ENCODE measurements at regions not wholly inside any gene's neighbourhood (a gene's known extent, or its start where the extent isn't known, plus 50 kb on each side); places are given as distances from the start of the nearest gene placed in this dataset.
"Not testable (repeated sequence)": the region's sequence is repeated elsewhere in the genome, so short reads cannot be mapped to it uniquely, and the experiment has no call there.

DNA sequence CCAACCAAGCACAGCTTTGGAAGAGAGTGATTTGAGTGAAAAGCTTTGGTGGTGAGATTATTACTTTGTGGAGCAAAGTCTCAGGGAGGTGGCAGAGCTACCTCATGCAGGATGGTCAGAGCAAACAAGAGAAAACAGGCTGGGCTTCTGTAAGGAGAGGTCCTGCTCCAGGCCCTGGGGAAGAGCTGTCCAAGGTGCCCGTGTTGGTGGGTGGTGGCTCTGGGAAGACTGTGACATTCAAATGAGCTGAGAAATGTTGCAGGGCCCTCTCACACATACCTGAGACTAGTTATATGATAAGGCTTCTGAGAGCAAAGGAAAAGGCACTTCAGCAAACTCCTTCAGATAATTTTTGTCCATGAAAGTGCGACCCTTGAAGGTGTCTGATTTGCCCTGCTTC lies 205.5 kb upstream of the SOX21 start:
- no peak overlapping the region for H3K4me3 ChIP-seq (ENCODE audit: low read depth, low read length)
- no peak for DNase-seq (ENCODE audit: low read depth)

DNA sequence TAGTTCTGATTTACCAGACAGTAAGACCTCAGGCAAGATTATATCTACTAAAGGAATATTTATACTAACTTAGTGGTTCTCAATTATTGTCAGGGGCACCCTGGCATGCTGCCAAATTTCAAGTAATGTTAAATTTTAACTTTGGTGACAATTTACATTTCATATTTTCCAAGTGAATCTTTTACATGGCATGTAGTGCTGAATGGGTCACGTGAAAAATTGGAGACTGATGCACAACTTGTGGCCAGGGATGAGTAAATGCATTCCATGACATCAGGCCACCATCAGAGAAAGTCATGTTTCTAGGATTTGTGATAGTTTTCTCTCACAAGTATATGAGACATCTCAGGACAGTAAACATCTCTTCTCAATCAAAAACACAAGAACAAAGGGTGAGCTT lies 202.6 kb upstream of the SOX21 start:
- no peak for DNase-seq (ENCODE audit: low read depth)
- no peak overlapping the region for H3K4me3 ChIP-seq (ENCODE audit: low read depth, low read length)

DNA sequence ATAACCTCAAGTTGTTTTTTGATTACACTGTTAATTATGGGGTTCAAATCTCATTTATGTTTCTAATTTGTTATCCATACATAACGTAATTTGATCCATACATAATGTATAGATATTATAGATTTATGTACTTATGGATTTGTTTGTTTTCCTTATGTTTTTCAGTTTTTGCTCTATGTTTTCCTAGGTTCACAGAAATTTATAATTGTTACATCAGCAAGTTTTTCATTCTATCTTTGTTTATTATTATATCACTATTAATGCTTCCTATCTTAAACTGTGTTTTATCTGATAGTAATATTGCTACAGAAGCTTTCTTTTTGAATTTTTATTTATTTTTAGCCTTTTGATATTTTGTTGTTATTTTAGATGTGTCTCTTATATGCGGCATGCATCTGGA lies 194.3 kb upstream of the SOX21 start:
- no peak for DNase-seq (ENCODE audit: low read depth)
- no peak overlapping the region for H3K4me3 ChIP-seq (ENCODE audit: low read depth, low read length)

DNA sequence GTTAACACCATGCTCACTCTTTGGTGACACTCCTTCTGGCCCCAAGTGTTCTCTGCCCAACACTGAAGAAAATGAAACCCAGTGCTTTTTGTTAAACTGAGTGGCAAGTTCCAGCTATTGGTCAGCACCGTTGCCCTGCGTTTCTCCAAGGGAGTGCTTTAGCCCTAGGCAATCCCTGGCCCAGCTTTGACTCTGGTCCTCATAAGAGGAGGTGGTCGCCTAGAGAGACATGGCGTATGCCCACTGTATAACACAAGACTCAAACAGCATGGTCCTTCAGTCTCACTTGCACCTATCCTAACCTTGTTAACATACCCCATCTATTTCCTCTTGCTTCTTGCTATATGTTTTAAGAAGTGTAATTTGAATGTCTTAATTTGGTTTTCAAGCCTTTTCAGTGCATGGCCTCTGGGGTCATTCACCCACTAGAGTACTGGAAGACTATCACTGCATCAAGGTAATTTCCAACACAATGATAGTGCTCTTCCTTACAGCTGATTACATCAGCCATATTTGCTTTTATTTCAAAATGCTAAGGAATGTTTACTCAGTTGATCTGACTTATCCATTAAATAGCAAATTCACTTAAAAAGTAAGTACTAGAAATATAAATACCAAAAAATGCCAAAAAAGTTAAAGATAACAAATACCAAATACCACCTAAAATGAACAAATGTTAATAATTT lies 190.5 kb upstream of the SOX21 start:
- H3K4me3 ChIP-seq (ENCODE audit: low read depth, low read length) = no peak overlapping the region
- DNase-seq (ENCODE audit: low read depth) = no peak

DNA sequence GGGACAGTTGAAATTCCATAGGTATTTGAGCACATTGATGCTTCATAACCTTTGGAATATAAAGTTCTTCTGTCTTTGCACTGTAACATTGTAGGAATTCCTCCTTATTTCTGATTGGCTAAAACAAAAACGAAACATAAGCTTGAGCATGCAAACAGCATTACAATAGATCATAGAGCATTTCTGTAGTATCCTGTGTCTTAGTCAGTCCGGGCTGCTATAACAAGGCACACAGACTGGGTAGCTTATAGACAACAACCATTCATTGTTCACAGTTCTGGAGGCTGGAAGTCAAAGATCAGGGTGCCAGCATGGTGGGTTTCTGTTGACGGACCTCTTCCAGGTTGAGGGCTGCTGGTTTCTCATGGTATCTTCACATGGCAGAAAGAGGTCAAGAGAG lies 188.7 kb upstream of the SOX21 start:
- DNase-seq (ENCODE audit: low read depth) = no peak
- no peak overlapping the region for H3K4me3 ChIP-seq (ENCODE audit: low read depth, low read length)

DNA sequence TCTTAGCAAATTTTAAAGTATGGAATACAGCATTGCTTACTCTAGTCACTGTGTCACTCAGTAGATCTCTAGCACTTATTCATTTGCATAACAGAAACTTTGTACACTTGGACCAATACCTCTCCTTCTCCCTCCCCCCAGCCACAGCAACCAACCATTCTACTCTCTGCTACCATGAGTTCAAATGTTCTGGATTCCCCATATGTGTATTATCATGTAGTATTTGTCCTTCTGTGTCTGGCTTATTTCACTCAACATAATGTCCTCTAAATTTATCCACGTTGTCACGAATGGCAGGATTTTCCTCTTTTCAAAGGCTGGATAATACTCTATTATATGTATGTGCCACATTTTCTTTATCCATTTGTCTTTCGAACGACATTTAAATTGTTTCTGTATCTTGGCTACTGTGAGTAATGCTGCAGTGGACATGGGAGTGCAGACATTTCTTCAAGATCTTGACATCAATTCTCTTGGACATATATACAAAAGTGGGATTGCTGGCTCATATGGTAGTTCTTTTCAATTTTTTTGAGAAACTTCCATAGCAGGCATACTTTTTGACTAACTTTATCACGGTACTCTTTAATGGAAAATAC lies 184.5 kb upstream of the SOX21 start:
- H3K4me3 ChIP-seq (ENCODE audit: low read depth, low read length) = no peak overlapping the region
- no peak for DNase-seq (ENCODE audit: low read depth)

DNA sequence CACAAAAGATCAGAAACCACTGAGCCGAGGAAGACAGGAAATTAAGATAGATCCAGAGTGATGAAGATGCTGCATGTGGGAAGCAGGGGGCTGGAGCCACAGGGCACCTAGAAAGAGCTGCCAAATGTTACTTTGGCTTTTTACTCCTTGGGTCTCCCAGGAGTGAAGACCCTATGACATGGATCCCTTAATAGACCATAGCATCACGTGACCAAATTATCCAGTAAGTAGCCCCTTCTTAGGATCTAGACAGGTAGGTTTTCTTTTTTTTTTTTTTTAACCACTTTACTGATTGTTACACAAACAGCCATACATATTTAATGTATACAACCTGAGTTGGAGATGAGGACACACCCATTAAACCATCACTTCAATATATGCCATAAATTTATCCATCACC lies 183.9 kb upstream of the SOX21 start:
- no peak overlapping the region for H3K4me3 ChIP-seq (ENCODE audit: low read depth, low read length)
- no peak for DNase-seq (ENCODE audit: low read depth)

DNA sequence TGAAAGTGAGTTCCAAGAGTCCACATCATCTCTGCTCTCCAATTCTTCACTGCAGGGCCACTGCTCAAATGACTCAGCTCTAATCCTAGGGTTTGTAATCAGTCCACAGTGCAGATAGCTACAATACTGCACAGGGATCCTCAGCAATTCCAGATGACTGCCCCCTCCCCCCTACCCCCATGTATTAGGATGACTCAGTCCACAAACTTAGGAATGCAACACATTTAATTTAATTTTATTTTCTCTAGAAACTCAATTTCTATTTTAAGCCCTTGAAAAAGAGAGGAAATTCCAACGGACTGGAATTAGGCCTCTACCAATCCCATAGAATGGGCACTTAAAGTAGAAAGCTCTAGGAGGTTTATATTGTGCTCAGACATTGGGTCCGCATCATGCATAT lies 173.8 kb upstream of the SOX21 start:
- no peak for DNase-seq (ENCODE audit: low read depth)
- H3K4me3 ChIP-seq (ENCODE audit: low read depth, low read length) = no peak overlapping the region

DNA sequence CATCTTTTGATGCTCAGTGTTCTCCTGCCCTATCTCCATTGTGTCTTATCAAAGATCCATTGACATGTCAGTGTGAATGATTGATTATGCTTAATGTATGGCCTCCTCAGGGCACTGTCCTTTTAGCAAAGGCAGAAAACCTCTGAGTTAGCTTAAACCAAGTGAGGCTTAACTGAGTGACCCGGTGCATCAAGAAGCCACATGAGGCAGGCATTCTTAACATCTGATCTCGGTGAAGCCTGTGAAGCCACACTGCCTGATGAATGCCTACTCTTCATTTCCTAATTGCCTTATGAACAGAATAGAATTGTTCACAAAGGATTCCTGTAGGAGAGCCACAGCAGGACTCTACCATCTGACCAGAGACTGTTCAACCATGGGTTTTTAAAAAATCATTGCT lies 168.1 kb upstream of the SOX21 start:
- no peak overlapping the region for H3K4me3 ChIP-seq (ENCODE audit: low read depth, low read length)
- DNase-seq (ENCODE audit: low read depth) = no peak

DNA sequence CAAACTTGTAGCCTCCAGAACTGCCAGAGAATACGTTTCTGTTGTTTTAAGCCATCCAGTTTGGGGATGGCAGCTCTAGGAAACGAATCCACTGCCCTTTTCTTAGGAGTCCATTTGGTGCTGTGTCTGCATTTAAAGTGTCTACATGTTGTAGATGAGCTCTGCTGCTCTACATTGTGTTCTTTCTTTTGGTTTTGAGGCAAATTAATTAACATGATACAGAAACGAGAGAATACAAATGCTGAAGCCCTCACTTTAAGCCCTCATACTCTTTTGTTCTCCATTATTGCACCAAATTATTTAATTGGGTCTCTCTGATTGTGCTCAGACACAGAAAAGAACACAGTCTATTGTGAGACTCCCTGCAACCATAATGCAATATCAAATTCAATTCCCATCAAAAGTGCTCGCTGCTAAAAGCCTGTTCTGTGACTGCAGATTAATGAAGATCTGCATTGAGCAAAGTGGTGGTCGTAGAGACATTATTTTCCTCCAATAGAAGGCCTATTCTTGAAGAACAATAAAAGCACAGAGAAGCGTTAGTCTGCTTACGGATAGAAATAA lies 166.3 kb upstream of the SOX21 start:
- no peak for DNase-seq (ENCODE audit: low read depth)
- no peak overlapping the region for H3K4me3 ChIP-seq (ENCODE audit: low read depth, low read length)

DNA sequence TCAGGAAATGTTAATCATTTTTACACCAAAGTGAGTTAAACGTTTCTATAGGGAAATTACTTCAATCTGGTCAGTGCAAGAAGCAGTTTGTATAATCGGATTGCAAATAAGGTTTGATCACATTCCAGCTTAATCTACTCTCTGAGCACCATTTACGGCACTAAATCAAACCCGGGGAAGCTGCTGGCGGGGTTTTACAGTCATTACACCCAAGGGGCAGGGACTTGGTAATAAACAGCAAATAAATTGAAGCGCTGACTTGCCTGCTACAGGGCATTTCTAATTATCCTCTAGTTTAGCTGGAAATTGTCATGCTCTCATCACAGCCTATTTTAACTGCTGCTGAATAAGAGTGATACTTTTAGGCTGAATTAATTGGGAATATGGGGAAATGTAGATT lies 152.1 kb upstream of the SOX21 start:
- DNase-seq (ENCODE audit: low read depth) = no peak
- H3K4me3 ChIP-seq (ENCODE audit: low read depth, low read length) = no peak overlapping the region

DNA sequence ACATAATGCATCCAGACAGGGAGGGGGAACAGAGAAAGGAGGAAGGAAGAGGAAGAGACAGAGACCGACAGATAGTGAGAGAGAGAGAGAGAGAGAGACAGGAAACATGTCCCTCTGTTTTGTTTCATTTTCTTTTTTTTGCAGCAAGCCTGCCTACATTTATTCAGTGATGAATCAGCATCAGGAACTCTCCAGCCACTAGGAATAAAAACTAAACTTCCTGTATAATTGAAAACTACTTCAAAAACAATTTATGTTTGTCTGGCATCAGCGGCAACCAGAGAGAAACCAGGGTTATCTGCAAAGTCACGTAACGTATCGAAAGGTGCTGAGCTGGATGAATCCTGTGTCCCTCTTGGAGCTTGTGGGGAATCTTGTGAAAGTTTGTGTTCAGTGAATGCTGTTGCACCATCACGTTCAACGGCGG lies 148.6 kb upstream of the SOX21 start:
- peak overlapping the region; percentile 28 for H3K4me3 ChIP-seq (ENCODE audit: low read depth, low read length)
- DNase-seq (ENCODE audit: low read depth) = no peak

DNA sequence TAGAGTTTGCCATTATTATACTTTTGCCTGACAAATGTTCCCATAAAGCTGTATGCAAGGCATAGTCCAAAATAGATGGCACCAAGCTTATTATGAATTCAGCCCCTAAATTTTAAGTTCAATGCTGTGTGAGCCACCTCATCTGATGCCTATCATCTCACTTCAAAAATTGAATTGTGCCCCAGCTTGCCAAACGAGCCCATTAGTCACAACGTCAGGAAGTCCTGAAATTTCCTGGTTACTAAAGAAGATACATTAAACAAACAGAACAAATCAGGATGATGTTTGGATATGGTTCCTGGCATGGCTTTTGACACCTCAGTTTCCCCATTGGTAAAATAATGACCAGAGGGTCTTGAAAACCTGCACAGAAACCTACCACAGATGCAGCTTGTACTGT lies 147.5 kb upstream of the SOX21 start:
- H3K4me3 ChIP-seq (ENCODE audit: low read depth, low read length) = no peak overlapping the region

DNA sequence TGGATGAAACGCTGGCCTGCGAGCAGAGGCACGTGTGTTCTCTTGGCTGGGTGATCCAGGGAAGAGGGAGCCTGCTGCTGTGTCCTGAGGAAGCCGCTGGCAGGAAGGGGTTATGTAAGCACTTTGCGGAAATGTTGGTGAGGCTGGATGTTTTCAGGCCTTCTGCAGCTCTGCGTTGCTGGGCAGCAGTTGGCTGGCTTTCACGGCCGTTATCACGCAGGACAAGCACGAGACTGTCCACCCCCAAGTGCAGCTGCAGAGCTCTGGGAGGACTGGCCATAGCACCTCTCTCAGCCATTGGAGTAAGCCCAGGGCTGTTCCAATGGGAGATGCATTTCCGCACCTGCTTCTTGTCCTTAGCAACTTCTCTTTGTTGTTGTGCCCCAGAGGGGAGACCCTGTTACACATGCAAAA lies 146.9 kb upstream of the SOX21 start:
- no peak for DNase-seq (ENCODE audit: low read depth)
- H3K4me3 ChIP-seq (ENCODE audit: low read depth, low read length) = no peak overlapping the region

More for the DNA sequence above, 147.5 kb upstream of the SOX21 start:
- no peak for DNase-seq (ENCODE audit: low read depth)

DNA sequence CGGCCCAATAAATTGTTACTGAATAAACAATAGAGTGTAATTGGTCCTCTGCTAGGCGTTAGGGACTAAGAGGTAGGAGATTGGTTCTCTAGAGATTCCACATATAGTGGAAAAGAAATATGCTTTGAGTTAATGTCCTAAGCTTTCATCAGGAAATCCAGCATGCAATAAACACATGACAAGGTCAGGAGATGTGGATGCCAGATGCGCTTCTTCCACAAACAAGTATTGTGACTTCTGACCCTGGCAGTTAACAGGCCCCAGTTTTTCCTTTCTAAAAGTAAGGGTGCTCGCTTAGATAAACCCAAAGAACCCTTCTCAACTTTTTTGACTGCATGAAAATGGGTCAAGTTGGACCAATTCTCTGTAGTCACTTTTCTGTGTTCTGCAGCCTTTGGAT lies 146.5 kb upstream of the SOX21 start:
- no peak for DNase-seq (ENCODE audit: low read depth)
- no peak overlapping the region for H3K4me3 ChIP-seq (ENCODE audit: low read depth, low read length)

DNA sequence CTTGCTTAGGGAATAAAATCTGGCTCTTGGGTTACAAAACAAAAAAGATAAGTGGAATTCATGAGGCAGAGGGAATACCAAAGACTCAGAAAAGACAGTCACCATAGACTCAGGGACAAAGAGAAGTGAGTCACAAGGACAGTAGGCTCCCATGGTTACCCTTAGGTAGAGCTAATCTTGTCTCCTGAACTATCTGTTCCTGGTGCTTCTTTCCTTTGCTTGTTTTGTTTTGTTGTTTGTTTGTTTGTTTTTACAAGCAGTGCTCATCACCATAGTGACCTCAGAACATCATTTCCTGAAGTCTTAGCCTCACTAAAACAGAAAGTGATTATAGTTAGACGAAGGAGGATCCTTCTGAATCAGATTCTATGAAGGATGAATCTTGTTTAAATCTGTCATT lies 142.3 kb upstream of the SOX21 start:
- no peak for DNase-seq (ENCODE audit: low read depth)
- no peak overlapping the region for H3K4me3 ChIP-seq (ENCODE audit: low read depth, low read length)

DNA sequence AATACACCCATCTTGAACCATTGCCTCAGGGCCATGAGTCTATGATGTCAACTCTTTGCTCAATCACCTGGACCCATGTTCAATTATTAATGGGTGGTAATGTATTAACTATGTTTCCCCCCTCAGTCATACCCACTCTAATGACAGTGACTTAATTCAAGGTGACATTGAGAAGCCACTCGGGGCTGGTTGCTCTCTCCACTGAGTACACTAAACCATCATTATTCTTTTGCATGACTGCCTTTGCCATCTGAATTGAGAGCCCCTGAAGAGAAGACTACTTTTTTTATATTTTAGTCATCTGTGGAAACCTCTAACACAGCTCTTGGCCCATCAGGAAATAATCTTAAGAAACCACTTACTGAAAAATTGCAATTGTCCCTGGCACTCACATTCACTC lies 139.2 kb upstream of the SOX21 start:
- H3K4me3 ChIP-seq (ENCODE audit: low read depth, low read length) = no peak overlapping the region

DNA sequence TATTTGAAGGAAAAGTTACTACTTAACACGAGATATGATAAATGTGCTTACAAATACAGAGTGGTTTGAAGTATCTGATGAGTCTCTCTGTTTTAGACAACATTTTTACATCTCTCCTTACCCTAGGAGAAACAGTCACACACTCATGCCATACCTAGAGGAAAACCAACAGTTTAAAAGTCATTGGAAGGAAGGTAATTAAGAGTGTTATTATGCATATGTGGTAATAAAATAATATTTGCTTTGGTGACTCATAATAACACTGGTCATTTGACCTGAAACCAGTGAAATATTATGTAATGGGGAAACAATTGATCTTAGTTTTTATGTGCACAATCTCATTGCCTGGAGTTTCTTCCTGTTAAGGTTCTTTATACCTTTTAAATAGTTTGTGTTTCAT lies 136.9 kb upstream of the SOX21 start:
- DNase-seq (ENCODE audit: low read depth) = no peak
- H3K4me3 ChIP-seq (ENCODE audit: low read depth, low read length) = no peak overlapping the region

More for the DNA sequence above, 139.2 kb upstream of the SOX21 start:
- no peak for DNase-seq (ENCODE audit: low read depth)

DNA sequence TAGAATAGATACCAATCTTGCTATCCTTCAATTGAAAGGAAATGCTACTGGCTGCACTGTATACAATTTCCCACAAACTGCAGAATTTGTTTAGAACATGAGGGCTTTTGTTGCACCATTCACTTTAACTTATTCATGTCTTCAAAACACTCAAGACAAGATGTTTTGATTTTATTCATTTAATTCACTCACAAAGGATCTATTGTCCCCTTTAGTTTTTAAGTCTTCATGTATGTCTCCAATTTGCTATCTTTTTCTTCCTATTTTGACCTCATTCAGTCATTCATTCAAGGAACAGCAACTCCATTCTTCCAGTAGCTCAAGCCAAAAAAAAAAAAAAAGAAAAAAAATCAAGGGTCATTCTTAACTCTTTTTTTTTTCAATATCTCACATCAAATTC lies 130.6 kb upstream of the SOX21 start:
- H3K4me3 ChIP-seq (ENCODE audit: low read depth, low read length) = no peak overlapping the region
- DNase-seq (ENCODE audit: low read depth) = no peak

DNA sequence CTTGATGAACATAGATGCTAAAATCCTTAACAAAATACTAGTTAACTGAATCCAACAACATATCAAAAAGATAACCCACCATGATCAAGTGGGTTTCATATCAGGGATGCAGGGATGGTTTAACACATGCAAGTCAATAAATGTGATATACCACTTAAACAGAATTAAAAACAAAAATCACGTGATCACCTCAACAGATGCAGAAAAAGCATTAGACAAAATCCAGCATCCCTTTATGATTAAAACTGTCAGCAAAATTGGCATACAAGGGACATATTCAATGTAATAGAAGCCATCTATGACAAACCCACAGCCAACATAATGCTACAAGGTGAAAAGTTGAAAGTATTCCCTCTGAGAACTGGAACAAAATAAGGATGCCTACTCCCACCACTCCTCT lies 124.7 kb upstream of the SOX21 start:
- H3K4me3 ChIP-seq (ENCODE audit: low read depth, low read length); DNase-seq (ENCODE audit: low read depth): not testable (repeated sequence)

DNA sequence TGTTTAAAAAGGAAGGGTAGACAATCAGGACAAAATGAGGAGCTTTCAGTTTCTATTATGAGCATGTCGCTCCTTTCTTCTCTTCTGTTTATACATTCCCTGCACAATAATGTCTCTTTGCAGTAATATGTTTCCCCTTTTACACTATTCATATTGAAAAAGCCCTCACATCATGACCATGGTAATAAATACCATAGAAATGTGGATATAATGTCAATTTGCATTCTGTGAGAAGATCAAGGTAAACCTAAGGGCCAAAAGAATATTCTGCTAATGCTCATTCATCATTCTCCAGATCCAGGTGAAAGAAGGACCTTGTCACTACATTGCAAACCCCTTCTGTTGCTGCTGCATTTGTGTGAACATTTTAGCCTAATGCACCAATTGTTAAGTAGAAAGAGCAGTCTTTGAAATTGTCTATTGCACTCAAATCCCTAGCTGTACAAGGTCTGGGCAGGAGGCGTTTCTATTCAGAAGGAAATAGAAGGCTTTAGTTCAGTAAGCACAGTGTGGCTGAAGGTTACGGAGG lies 117.6 kb upstream of the SOX21 start:
- H3K4me3 ChIP-seq (ENCODE audit: low read depth, low read length) = no peak overlapping the region
- no peak for DNase-seq (ENCODE audit: low read depth)
